Aorta (tissue), 5 donors: ENCODE measurements at regions not wholly inside any gene's neighbourhood (a gene's known extent, or its start where the extent isn't known, plus 50 kb on each side); places are given as distances from the start of the nearest gene placed in this dataset.

Experiments
- ATAC-seq: fragments of 200-7000 bp; cut with Tn5 transposase; one replicate; pipeline ENCODE4 v1.9.1; 2022; ENCODE audit warnings: moderate library complexity; ENCODE audit not compliant: low FRiP score
- DNase-seq, 2 donors: peaks; one replicate each; pipeline ENCODE4 v3.0.0-alpha.2; 2020
- H3K27ac ChIP-seq, 2 donors: one replicate each; pipeline ENCODE4 v1.5.1; 2013; ENCODE audit warnings: low read length in 2 of 2, mild to moderate bottlenecking in 2 of 2, moderate library complexity in 2 of 2, control low read depth in 1 of 2, inconsistent platforms in 1 of 2, low read depth in 1 of 2
- H3K27me3 ChIP-seq, 2 donors: one replicate each; pipeline ENCODE4 v1.6.1; 2013; ENCODE audit warnings: control low read depth in 1 of 2, low read length in 1 of 2, mild to moderate bottlenecking in 1 of 2, moderate library complexity in 1 of 2; ENCODE audit not compliant: insufficient read depth in 2 of 2, control insufficient read depth in 1 of 2
- H3K36me3 ChIP-seq, 2 donors: one replicate each; pipeline ENCODE4 v1.6.1; 2013; ENCODE audit warnings: control low read depth in 1 of 2, low read length in 1 of 2, mild to moderate bottlenecking in 1 of 2; ENCODE audit not compliant: insufficient read depth in 2 of 2, control insufficient read depth in 1 of 2
- H3K4me1 ChIP-seq, 2 donors: one replicate each; pipeline ENCODE4 v1.6.1; 2013; ENCODE audit warnings: low read length in 2 of 2, control low read depth in 1 of 2, mild to moderate bottlenecking in 1 of 2, moderate library complexity in 1 of 2; ENCODE audit not compliant: insufficient read depth in 2 of 2, control insufficient read depth in 1 of 2
- H3K4me3 ChIP-seq, 2 donors: one replicate each; pipeline ENCODE4 v1.5.1; 2013; ENCODE audit warnings: low read length in 2 of 2, control low read depth in 1 of 2, mild to moderate bottlenecking in 1 of 2
- H3K9me3 ChIP-seq: one replicate; pipeline ENCODE4 v1.6.1; 2013; ENCODE audit warnings: mild to moderate bottlenecking, low read length; ENCODE audit not compliant: control insufficient read depth
- WGBS, 2 donors: extraction: QIAGEN DNeasy Blood & Tissue Kit; methylation state at CpG; one replicate each; pipeline ENCODE4 v1.1.7; 2013; 5-methylcytosine and 5-hydroxymethylcytosine counted together
- intact Hi-C, 2 donors: fragments of 100-400 bp; cut with DNase I; formaldehyde crosslinking; loops; one replicate each; pipeline versions ENCODE4 v1.14.2 to v1.15.0; 2022
- donor health status: healthy with polysubstance abuse.
- donor health status: Bipolar disorder and iron deficiency.
- donor health status: DM: no; HTN: no; CAD: no.
- donor health status: DM: no; HTN: no; CAD: no.
- donor health status: DM: yes; HTN: yes; CAD: no.

DNA sequence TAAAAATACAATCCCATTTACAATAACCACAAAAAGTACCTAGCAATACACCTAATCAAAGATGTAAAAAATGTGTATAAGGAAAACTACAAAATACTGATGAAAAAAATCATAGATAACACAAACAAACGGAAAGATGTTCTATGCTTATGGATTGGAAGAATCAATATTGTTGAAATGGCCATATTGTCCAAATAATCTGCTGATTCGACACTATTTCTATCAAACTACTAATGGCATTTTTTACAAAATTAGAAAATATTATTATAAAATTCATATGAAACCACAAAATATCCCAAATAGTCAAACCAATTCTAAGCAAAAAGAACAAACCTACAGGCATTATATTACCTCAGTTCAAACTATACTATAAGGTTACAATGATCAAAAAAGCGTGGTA, 978.3 kb upstream of the MAP3K7 start:
- Histone ChIP-seq H3K27me3 (no peaks in the 10 kb centered on the region), H3K4me3 (no peak overlapping the region), H3K27ac (no peak overlapping the region), H3K9me3 (peaks cover 3% of the 10 kb centered on the region), H3K36me3 (no peaks in the 10 kb centered on the region), H3K4me1 (no peaks in the 10 kb centered on the region)
- intact Hi-C loops: no loop called here
- ATAC-seq (no peak), DNase-seq (no peak)
- WGBS, 2 donors: 76 to 92% methylated on average over 3 of the region's 3 CpGs

DNA sequence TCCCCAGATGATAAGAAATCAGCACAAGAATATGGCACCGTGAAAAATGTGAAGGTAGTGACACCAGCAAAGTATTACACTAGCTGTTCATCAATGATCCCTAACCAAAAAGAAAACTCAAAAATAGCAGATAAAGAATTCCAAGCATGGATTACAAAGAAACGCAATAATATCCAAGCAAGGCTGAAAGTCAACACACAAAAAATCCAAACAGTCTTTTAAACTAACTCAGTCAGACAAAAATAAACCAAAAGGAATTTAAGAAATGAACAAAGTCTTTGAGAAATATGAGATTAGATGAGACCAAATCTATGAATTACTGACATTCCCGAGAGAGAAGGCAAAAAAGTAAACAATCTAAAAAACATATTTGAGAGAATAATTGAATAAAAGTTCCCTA, 976.1 kb upstream of the MAP3K7 start:
- no peaks in the 10 kb centered on the region for H3K36me3 ChIP-seq
- H3K4me3 ChIP-seq: no peak overlapping the region
- no peaks in the 10 kb centered on the region for H3K4me1 ChIP-seq
- no peaks in the 10 kb centered on the region for H3K27me3 ChIP-seq
- 4 to 12% methylated on average over 3 of the region's 3 CpGs for WGBS, 2 donors
- DNase-seq (no peak), ATAC-seq (no peak)
- intact Hi-C loops: no loop called here
- no peak overlapping the region for H3K27ac ChIP-seq
- peaks cover 3% of the 10 kb centered on the region for H3K9me3 ChIP-seq

- DNase-seq (peak in 1 of 2 donors; percentile 59), ATAC-seq (no peak)
- Histone ChIP-seq H3K27ac (no peak overlapping the region), H3K36me3 (no peaks in the 10 kb centered on the region), H3K9me3 (peaks cover 3% of the 10 kb centered on the region), H3K27me3 (no peaks in the 10 kb centered on the region), H3K4me1 (no peaks in the 10 kb centered on the region), H3K4me3 (no peak overlapping the region)
- WGBS, 2 donors: 92 to 94% methylated on average over 3 of the region's 3 CpGs
- intact Hi-C loops: no loop called here
These were observed 973.5 kb upstream of the MAP3K7 start for GRCh38 chr6:91560409-91560808.

GRCh38 chr6:91540902-91541301, 954.0 kb upstream of the MAP3K7 start:
- no peak for ATAC-seq
- H3K27me3 ChIP-seq: no peaks in the 10 kb centered on the region

GRCh38 chr6:91539456-91539855, 952.6 kb upstream of the MAP3K7 start:
- Histone ChIP-seq H3K36me3 (no peaks in the 10 kb centered on the region), H3K27ac (no peak overlapping the region), H3K4me3 (no peak overlapping the region), H3K4me1 (no peaks in the 10 kb centered on the region), H3K27me3 (no peaks in the 10 kb centered on the region), H3K9me3 (peaks cover 1% of the 10 kb centered on the region)
- no peak for ATAC-seq
- DNase-seq: no peak
- 57 to 75% methylated on average over 3 of the region's 3 CpGs for WGBS, 2 donors
- intact Hi-C loops: no loop called here

More at GRCh38 chr6:91540902-91541301, 954.0 kb upstream of the MAP3K7 start:
- intact Hi-C loops: no loop called here
- H3K4me1 ChIP-seq: no peaks in the 10 kb centered on the region
- no peaks in the 10 kb centered on the region for H3K9me3 ChIP-seq
- no peaks in the 10 kb centered on the region for H3K36me3 ChIP-seq
- H3K4me3 ChIP-seq: no peak overlapping the region
- DNase-seq: no peak
- 48 to 63% methylated on average over 5 of the region's 5 CpGs for WGBS, 2 donors
- H3K27ac ChIP-seq: no peak overlapping the region

GRCh38 chr6:91538622-91539021, 951.8 kb upstream of the MAP3K7 start:
- H3K4me3 ChIP-seq: no peak overlapping the region
- no peak overlapping the region for H3K27ac ChIP-seq
- H3K4me1 ChIP-seq: no peaks in the 10 kb centered on the region
- peaks cover 1% of the 10 kb centered on the region for H3K9me3 ChIP-seq
- no peak for ATAC-seq
- WGBS, 2 donors: 72% methylated on average over 4 of the region's 4 CpGs
- H3K27me3 ChIP-seq: no peaks in the 10 kb centered on the region
- intact Hi-C loops: no loop called here
- DNase-seq: no peak
- no peaks in the 10 kb centered on the region for H3K36me3 ChIP-seq

- Histone ChIP-seq H3K27me3 (no peaks in the 10 kb centered on the region), H3K36me3 (no peaks in the 10 kb centered on the region), H3K9me3 (peaks cover 1% of the 10 kb centered on the region), H3K4me3 (no peak overlapping the region), H3K4me1 (no peaks in the 10 kb centered on the region), H3K27ac (no peak overlapping the region)
- ATAC-seq (no peak), DNase-seq (no peak)
- intact Hi-C loops: no loop called here
- WGBS, 2 donors: 44 to 52% methylated on average over 2 of the region's 2 CpGs
These were observed 947.7 kb upstream of the MAP3K7 start for GRCh38 chr6:91534614-91535013.

- 67 to 84% methylated on average over 3 of the region's 3 CpGs for WGBS, 2 donors
- no peak for ATAC-seq
These were observed 936.6 kb upstream of the MAP3K7 start for GRCh38 chr6:91523511-91523910.

GRCh38 chr6:91521999-91522398, 935.1 kb upstream of the MAP3K7 start:
- no peak overlapping the region for H3K4me3 ChIP-seq
- no peaks in the 10 kb centered on the region for H3K36me3 ChIP-seq
- H3K9me3 ChIP-seq: no peaks in the 10 kb centered on the region
- DNase-seq (no peak), ATAC-seq (no peak)
- no peaks in the 10 kb centered on the region for H3K4me1 ChIP-seq
- intact Hi-C loops: no loop called here
- H3K27ac ChIP-seq: no peak overlapping the region
- no peaks in the 10 kb centered on the region for H3K27me3 ChIP-seq

More at GRCh38 chr6:91523511-91523910, 936.6 kb upstream of the MAP3K7 start:
- intact Hi-C loops: no loop called here
- no peak overlapping the region for H3K4me3 ChIP-seq
- H3K4me1 ChIP-seq: no peaks in the 10 kb centered on the region
- no peak for DNase-seq
- H3K27ac ChIP-seq: no peak overlapping the region
- no peaks in the 10 kb centered on the region for H3K27me3 ChIP-seq
- no peaks in the 10 kb centered on the region for H3K9me3 ChIP-seq
- H3K36me3 ChIP-seq: no peaks in the 10 kb centered on the region
